SK-N-SH (cell line): ENCODE measurements at regions not wholly inside any gene's neighbourhood (a gene's known extent, or its start where the extent isn't known, plus 50 kb on each side); places are given as distances from the start of the nearest gene placed in this dataset.

Experiments
- CTCF ChIA-PET: fragments of 300-600, 350-600 bp; formaldehyde crosslinking; extraction: SDS; loops from one replicate; lab custom pipeline; 2021; lab: Yijun Ruan, JAX
- POLR2A ChIA-PET: fragments of 350-600 bp; sonication (Branson Sonifier 250); formaldehyde crosslinking; extraction: SDS; loops from one replicate; lab custom pipeline; 2020; ENCODE audit warnings: antibody characterized with exemption, inconsistent platforms; lab: Yijun Ruan, JAX
- DNase-seq: peaks from one replicate; pipeline ENCODE4 v3.0.0; 2012
- H2AFZ ChIP-seq: fragments of 200-600 bp; sonication (generic); 2 replicates; pipeline ENCODE4 v1.8.1; 2016; ENCODE audit warnings: antibody characterized with exemption, mild to moderate bottlenecking, low read depth
- H3F3A ChIP-seq: fragments of 200-600 bp; sonication (generic); replicated peaks from 2 replicates; pipeline ENCODE3; 2016; ENCODE audit warnings: antibody characterized with exemption, mild to moderate bottlenecking; ENCODE audit not compliant: insufficient read depth
- H3K27ac ChIP-seq, 2 experiments: fragments of 200-500 bp in 1 of 2; fragments of 200-600 bp in 1 of 2; sonication (Bioruptor generic) in 1 of 2; sonication (generic), shearing (Covaris generic) in 1 of 2; 2 replicates each; pipeline versions ENCODE4 v1.5.1 to v1.6.1; 2014 to 2016; ENCODE audit warnings: low read depth in 2 of 2, inconsistent platforms in 1 of 2, low read length in 1 of 2, mild to moderate bottlenecking in 1 of 2, mixed read lengths in 1 of 2
- H3K27me3 ChIP-seq: fragments of 200-600 bp; sonication (generic), shearing (Covaris generic); 2 replicates; pipeline ENCODE4 v1.6.1; 2016; ENCODE audit warnings: mixed run types; ENCODE audit not compliant: insufficient read depth
- H3K36me3 ChIP-seq, 2 experiments: fragments of 200-500 bp in 1 of 2; fragments of 200-600 bp in 1 of 2; sonication (Bioruptor generic) in 1 of 2; sonication (generic) in 1 of 2; replicated peaks in 1 of 2; 2 replicates each; pipeline versions ENCODE3 to v1.5.1; 2014 to 2016; ENCODE audit warnings: low read length in 1 of 2, mild to moderate bottlenecking in 1 of 2; ENCODE audit not compliant: insufficient read depth in 2 of 2, control insufficient read depth in 1 of 2
- H3K4me1 ChIP-seq, 2 experiments: fragments of 200-500 bp in 1 of 2; fragments of 200-600 bp in 1 of 2; sonication (Bioruptor generic) in 1 of 2; sonication (generic), shearing (Covaris generic) in 1 of 2; 2 replicates each; pipeline versions ENCODE4 v1.5.1 to v1.6.1; 2014 to 2016; ENCODE audit warnings: low read depth in 1 of 2, low read length in 1 of 2, mixed run types in 1 of 2; ENCODE audit not compliant: insufficient read depth in 2 of 2, control insufficient read depth in 1 of 2
- H3K4me2 ChIP-seq: fragments of 200-600 bp; sonication (generic), shearing (Covaris generic); 2 replicates; pipeline ENCODE4 v1.6.1; 2017; ENCODE audit warnings: mixed run types
- H3K4me3 ChIP-seq, 2 experiments: fragments of 200-500 bp in 1 of 2; fragments of 200-600 bp in 1 of 2; sonication (Bioruptor generic) in 1 of 2; sonication (generic), shearing (Covaris generic) in 1 of 2; 2 replicates each; pipeline versions ENCODE4 v1.5.1 to v1.8.1; 2014 to 2016; ENCODE audit warnings: low read depth in 2 of 2, inconsistent platforms in 1 of 2, low read length in 1 of 2, mild to moderate bottlenecking in 1 of 2, mixed read lengths in 1 of 2, moderate library complexity in 1 of 2
- H3K79me2 ChIP-seq: fragments of 200-600 bp; sonication (generic); 2 replicates; pipeline ENCODE4 v1.8.1; 2017; ENCODE audit warnings: mild to moderate bottlenecking; ENCODE audit not compliant: insufficient read depth
- H3K9ac ChIP-seq: fragments of 200-600 bp; sonication (generic); 2 replicates; pipeline ENCODE4 v1.6.1; 2017; ENCODE audit warnings: mixed run types
- H3K9me2 ChIP-seq: fragments of 200-600 bp; sonication (generic); 2 replicates; pipeline ENCODE4 v1.6.1; 2017; ENCODE audit warnings: mixed run types
- H3K9me3 ChIP-seq: fragments of 200-600 bp; sonication (generic); 2 replicates; pipeline ENCODE4 v1.6.1; 2017; ENCODE audit warnings: mixed run types, mild to moderate bottlenecking, moderate library complexity
- H4K20me1 ChIP-seq: fragments of 200-600 bp; sonication (generic); 2 replicates; pipeline ENCODE4 v1.6.1; 2017; ENCODE audit warnings: mild to moderate bottlenecking, mixed run types; ENCODE audit not compliant: insufficient read depth
- CHD2 ChIP-seq: fragments of 150-350 bp; IDR thresholded peaks from 2 replicates; pipeline ENCODE4 v1.6.1; 2018; ENCODE audit warnings: low read length; ENCODE audit not compliant: partially characterized antibody
- EP300 ChIP-seq, 2 experiments: IDR thresholded peaks; 2 replicates each; pipeline versions ENCODE4 v1.4.0 to v1.6.1; 2012; ENCODE audit warnings: borderline replicate concordance in 1 of 2, low read depth in 1 of 2, low read length in 1 of 2
- EZH2phosphoT487 ChIP-seq: fragments of 200-600 bp; sonication (generic); IDR thresholded peaks from 2 replicates; pipeline ENCODE4 v1.6.1; 2017; ENCODE audit warnings: low read depth, mixed run types, mild to moderate bottlenecking, antibody characterized with exemption, moderate library complexity, borderline replicate concordance
- FOSL2 ChIP-seq: IDR thresholded peaks from 2 replicates; pipeline ENCODE4 v1.4.0; 2012; ENCODE audit warnings: low read depth, mild to moderate bottlenecking, moderate library complexity, borderline replicate concordance
- FOXM1 ChIP-seq: IDR thresholded peaks from 2 replicates; pipeline ENCODE4 v1.4.0; 2012; ENCODE audit warnings: low read depth, mild to moderate bottlenecking
- GABPA ChIP-seq: IDR thresholded peaks from 2 replicates; pipeline ENCODE4 v1.4.0; 2012; ENCODE audit warnings: low read depth, mild to moderate bottlenecking
- JUND ChIP-seq: IDR thresholded peaks from 2 replicates; pipeline ENCODE4 v1.4.0; 2012
- NFIC ChIP-seq: IDR thresholded peaks from 2 replicates; pipeline ENCODE4 v1.4.0; 2012; ENCODE audit warnings: borderline replicate concordance
- RFX5 ChIP-seq: IDR thresholded peaks from 2 replicates; pipeline ENCODE4 v1.6.1; 2012; ENCODE audit warnings: mild to moderate bottlenecking, improper control_type of control experiment, low read length
- RXRA ChIP-seq: IDR thresholded peaks from 2 replicates; pipeline ENCODE4 v1.4.0; 2012; ENCODE audit warnings: low read depth, mild to moderate bottlenecking, borderline replicate concordance
- SMC3 ChIP-seq: IDR thresholded peaks from 2 replicates; pipeline ENCODE4 v1.6.1; 2012; ENCODE audit warnings: low read depth, low read length, improper control_type of control experiment
- WGBS: methylation state at CpG from one replicate; pipeline ENCODE4 v1.1.6; 2017; ENCODE audit warnings: low lambda C conversion rate; 5-methylcytosine and 5-hydroxymethylcytosine counted together
- TF ChIP-seq, protein P1 (sequence below): IDR thresholded peaks from 2 replicates; pipeline ENCODE4 v1.4.0; 2012; ENCODE audit warnings: low read depth, borderline replicate concordance
- TF ChIP-seq, protein P2 (sequence below): fragments of 150-350 bp; IDR thresholded peaks from 2 replicates; pipeline ENCODE4 v1.6.1; 2016; ENCODE audit warnings: mild to moderate bottlenecking, low read depth, low read length
- TF ChIP-seq, protein P3 (sequence below): fragments of 200-600 bp; sonication (generic); IDR thresholded peaks from 2 replicates; pipeline ENCODE4 v1.6.1; 2017; ENCODE audit warnings: antibody characterized with exemption, mild to moderate bottlenecking, moderate library complexity
- TF ChIP-seq, protein P4 (sequence below): IDR thresholded peaks from 2 replicates; pipeline ENCODE4; 2012
- TF ChIP-seq, protein P5 (sequence below): fragments of 150-350 bp; IDR thresholded peaks from 2 replicates; pipeline ENCODE4 v1.6.1; 2017; ENCODE audit warnings: antibody characterized with exemption, low read length, low read depth, borderline replicate concordance

DNA sequence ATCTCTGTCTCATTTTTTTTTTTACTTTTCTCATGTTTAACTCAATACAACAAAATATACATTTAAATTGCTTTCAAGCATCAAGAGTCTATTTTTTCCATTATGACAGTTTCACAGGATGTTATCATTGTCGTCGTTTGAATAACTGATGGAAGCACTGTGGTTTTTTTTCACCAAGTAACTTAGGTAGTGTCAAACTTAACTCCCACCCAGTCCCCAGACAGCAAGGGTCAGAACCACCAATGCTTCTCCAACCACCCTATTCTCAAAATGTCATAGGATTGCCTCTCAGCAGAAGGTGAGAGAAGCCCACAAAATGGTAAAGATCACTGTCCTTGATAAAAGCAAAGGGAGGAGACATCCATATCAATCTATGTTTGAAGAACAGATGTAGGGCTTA, 339.4 kb downstream of the SFMBT2 start:
- H3K9me3 ChIP-seq, result no peaks in the 10 kb centered on the region
- H3K27me3 ChIP-seq, result no peaks in the 10 kb centered on the region
- H3K9me2 ChIP-seq, result no peaks in the 10 kb centered on the region
- WGBS, result 15% methylated on average over 2 of the region's 2 CpGs
- no peak overlapping the region for H2AFZ ChIP-seq
- no peaks in the 10 kb centered on the region for H3K4me1 ChIP-seq
- no peak overlapping the region for H3K27ac ChIP-seq
- ChIA-PET POLR2A (no interaction called here), CTCF (interaction anchor here (2.1 kb wide), 1 partner anchor 17 kb away, joined by 6 read pairs; no protein-coding TSS in a partner anchor)
- H3K79me2 ChIP-seq, result no peaks in the 10 kb centered on the region
- H3F3A ChIP-seq, result no peaks in the 10 kb centered on the region
- no peak overlapping the region for H3K4me2 ChIP-seq
- no peak overlapping the region for H3K4me3 ChIP-seq
- no peaks in the 10 kb centered on the region for H3K36me3 ChIP-seq
- no peaks in the 10 kb centered on the region for H4K20me1 ChIP-seq
- TF ChIP-seq, protein P1, sequence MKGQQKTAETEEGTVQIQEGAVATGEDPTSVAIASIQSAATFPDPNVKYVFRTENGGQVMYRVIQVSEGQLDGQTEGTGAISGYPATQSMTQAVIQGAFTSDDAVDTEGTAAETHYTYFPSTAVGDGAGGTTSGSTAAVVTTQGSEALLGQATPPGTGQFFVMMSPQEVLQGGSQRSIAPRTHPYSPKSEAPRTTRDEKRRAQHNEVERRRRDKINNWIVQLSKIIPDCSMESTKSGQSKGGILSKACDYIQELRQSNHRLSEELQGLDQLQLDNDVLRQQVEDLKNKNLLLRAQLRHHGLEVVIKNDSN, result no peak
- no peak for TF ChIP-seq EZH2phosphoT487
- no peak for TF ChIP-seq GABPA
- no peak for TF ChIP-seq RXRA
- no peak for TF ChIP-seq RFX5
- no peak for TF ChIP-seq FOSL2
- TF ChIP-seq NFIC, result no peak
- TF ChIP-seq, protein P2, sequence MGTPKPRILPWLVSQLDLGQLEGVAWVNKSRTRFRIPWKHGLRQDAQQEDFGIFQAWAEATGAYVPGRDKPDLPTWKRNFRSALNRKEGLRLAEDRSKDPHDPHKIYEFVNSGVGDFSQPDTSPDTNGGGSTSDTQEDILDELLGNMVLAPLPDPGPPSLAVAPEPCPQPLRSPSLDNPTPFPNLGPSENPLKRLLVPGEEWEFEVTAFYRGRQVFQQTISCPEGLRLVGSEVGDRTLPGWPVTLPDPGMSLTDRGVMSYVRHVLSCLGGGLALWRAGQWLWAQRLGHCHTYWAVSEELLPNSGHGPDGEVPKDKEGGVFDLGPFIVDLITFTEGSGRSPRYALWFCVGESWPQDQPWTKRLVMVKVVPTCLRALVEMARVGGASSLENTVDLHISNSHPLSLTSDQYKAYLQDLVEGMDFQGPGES, result no peak
- TF ChIP-seq, protein P3, sequence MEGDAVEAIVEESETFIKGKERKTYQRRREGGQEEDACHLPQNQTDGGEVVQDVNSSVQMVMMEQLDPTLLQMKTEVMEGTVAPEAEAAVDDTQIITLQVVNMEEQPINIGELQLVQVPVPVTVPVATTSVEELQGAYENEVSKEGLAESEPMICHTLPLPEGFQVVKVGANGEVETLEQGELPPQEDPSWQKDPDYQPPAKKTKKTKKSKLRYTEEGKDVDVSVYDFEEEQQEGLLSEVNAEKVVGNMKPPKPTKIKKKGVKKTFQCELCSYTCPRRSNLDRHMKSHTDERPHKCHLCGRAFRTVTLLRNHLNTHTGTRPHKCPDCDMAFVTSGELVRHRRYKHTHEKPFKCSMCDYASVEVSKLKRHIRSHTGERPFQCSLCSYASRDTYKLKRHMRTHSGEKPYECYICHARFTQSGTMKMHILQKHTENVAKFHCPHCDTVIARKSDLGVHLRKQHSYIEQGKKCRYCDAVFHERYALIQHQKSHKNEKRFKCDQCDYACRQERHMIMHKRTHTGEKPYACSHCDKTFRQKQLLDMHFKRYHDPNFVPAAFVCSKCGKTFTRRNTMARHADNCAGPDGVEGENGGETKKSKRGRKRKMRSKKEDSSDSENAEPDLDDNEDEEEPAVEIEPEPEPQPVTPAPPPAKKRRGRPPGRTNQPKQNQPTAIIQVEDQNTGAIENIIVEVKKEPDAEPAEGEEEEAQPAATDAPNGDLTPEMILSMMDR, result no peak
- TF ChIP-seq CHD2, result no peak
- no peak for TF ChIP-seq SMC3
- TF ChIP-seq, protein P4, sequence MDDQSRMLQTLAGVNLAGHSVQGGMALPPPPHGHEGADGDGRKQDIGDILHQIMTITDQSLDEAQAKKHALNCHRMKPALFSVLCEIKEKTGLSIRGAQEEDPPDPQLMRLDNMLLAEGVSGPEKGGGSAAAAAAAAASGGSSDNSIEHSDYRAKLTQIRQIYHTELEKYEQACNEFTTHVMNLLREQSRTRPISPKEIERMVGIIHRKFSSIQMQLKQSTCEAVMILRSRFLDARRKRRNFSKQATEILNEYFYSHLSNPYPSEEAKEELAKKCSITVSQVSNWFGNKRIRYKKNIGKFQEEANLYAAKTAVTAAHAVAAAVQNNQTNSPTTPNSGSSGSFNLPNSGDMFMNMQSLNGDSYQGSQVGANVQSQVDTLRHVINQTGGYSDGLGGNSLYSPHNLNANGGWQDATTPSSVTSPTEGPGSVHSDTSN, result no peak
- TF ChIP-seq JUND, result no peak
- no peak for TF ChIP-seq FOXM1
- TF ChIP-seq EP300 (IDR thresholded peaks at IDR 0.05; ENCODE audit: borderline replicate concordance in 1 of 2, low read depth in 1 of 2, low read length in 1 of 2), result no peak
- TF ChIP-seq, protein P5, sequence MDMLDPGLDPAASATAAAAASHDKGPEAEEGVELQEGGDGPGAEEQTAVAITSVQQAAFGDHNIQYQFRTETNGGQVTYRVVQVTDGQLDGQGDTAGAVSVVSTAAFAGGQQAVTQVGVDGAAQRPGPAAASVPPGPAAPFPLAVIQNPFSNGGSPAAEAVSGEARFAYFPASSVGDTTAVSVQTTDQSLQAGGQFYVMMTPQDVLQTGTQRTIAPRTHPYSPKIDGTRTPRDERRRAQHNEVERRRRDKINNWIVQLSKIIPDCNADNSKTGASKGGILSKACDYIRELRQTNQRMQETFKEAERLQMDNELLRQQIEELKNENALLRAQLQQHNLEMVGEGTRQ, result no peak
- H3K9ac ChIP-seq, result no peak overlapping the region
- DNase-seq, result no peak
